Thyroid gland (tissue), 4 donors: ENCODE measurements at regions not wholly inside any gene's neighbourhood (a gene's known extent, or its start where the extent isn't known, plus 50 kb on each side); places are given as distances from the start of the nearest gene placed in this dataset.

Experiments
- CTCF ChIP-seq, 6 experiments: fragments of 200-600 bp in 3 of 6; fragments of 450-650 bp in 3 of 6; sonication (generic) in 3 of 6; IDR thresholded peaks; one replicate each; pipeline ENCODE4 v1.5.1; 2016 to 2019; ENCODE audit warnings: antibody characterized with exemption in 6 of 6, mild to moderate bottlenecking in 2 of 6, inconsistent platforms in 1 of 6, moderate library complexity in 1 of 6
- POLR2A ChIP-seq, 2 donors: fragments of 450-650 bp; IDR thresholded peaks; one replicate each; pipeline ENCODE4 v1.6.1; 2017; ENCODE audit warnings: antibody characterized with exemption in 2 of 2, mild to moderate bottlenecking in 2 of 2, moderate library complexity in 1 of 2

GRCh38 chr7:155363852-155364600, 66.3 kb downstream of the INSIG1 start:
- TF ChIP-seq CTCF (IDR thresholded peaks at IDR 0.05) (no peak), POLR2A (IDR thresholded peaks at IDR 0.05) (no peak)
